Renal cortex interstitium (tissue), 11 donors: ENCODE measurements at regions not wholly inside any gene's neighbourhood (a gene's known extent, or its start where the extent isn't known, plus 50 kb on each side); places are given as distances from the start of the nearest gene placed in this dataset.
"Not testable (repeated sequence)": the region's sequence is repeated elsewhere in the genome, so short reads cannot be mapped to it uniquely, and the experiment has no call there.

Source experiments
- DNase-seq, 11 donors: peaks; one replicate each; pipeline ENCODE4 v3.0.0-alpha.2; 2013; ENCODE audit warnings: low read depth in 9 of 11, low spot score in 4 of 11; ENCODE audit errors: extremely low read depth in 1 of 11

DNA sequence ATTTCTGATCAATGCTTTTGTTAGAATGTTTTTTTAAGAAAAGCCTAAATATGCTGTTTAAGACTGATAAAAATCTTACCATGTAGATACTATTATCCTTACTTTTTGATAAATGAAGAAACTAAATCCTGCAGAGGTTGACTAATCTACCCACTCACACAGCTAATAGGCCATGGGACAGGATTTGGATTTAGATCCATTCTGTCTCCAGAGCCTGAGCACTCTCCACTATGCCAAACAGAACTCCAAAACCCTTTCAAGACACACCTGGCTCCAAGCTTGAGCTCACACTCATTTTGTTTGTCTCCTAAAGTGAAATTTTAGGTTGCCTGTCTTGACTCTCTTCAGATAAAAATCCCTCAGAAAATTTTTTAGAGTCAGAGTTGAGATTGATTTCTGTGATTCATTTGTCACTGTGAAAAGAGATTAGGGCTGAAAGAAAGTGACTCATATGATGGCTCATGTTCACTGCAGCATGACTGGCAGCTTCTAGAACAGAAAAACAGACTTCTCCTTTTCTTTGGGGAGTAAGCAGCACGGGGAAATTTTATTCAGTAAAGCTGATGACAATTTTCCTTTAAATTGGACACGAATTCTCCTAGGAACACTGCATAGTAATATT is 132.3 kb upstream of the POT1 start:
- no peak for DNase-seq

DNA sequence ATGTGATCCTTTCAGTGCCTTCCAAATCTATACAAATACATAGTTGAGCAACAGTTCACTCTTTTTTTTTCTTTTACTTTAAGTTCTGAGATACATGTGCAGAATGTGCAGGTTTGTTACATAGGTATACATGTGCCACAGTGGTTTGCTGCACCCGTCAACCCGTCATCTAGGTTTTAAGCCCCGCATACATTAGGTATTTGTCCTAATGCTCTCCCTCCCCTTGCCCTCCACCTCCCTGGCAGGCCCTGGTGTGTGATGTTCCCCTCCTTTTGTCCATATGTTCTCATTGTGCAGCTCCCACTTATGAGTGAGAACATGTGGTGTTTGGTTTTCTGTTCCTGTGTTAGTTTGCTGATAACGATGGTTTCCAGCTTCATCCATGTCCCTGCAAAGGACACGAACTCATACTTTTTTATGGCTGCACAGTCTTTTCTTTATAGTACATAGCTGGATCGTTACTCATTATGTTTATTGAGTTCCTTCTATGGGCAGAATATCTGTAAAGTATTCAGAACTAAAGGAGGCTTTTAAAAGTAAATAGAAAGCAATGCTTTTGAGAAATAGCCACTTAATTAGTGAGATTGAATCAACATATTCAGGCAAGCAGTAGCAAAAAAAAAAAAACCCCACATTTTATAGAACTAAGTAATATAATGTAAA is 131.6 kb upstream of the POT1 start:
- not testable (repeated sequence) for DNase-seq

DNA sequence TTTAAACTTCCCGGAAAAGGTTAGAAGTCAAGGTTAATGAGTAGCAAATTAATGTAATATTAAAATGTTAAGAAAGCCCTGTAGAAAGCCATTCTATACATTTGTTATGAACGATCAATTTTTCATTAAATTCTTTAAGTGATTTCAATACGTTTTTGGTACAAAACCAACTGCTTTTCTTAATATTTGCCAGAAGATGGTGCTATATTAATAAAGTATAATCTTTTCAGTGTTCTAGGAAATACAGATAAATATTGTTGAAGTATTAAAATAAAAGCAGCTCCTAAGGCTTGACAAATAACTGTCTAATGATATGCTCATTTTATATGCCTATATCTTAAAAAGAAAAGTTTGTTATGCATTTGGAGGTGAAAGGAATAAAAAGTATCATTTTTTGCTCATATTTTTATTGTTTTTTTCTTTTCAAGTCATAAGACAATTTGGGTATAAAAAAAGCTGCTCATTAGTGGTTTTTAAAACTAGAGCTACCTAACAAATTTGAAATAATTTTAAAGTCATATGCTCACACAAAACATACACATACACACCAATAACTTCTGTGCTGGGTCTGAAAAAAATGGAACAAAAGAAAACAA is 130.3 kb upstream of the POT1 start:
- DNase-seq, result peak in 1 of 11 donors; percentile 14

DNA sequence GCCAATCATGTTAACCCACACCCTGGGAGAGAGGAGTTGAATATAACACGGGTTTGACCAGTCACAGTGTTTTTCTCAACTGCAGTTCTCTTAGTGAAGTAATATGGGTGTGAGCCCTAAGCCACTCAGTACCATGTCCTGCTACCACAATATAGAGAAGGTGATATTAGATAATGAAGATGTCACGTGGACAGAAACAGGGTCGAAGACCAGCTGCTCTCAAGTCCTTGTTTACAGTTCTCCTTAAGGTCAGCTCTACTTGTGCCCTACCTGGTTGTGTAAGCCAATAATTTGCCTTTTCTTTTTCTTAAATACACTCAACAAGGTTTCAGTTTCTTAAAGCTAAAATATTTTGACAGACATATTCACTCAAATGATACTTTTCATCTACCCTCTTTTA is 128.3 kb upstream of the POT1 start:
- no peak for DNase-seq

DNA sequence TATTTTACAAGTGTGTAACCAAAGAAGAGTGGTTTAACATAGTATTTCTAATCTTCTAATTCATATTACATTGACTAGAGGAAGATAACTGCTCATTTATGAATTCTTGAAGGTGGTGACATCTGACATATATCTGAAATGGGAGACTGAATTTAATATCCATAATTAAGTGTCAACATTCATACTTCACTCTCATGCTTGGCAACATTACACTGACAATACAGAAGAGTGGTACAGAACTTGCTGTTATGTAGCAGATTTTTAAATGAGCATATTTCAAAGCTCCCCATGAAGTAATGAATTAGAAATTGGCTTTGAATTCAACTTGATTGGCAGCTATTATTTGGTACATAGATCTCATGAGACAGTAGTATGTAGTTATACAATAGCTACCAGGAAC is 125.8 kb upstream of the POT1 start:
- DNase-seq, result no peak

DNA sequence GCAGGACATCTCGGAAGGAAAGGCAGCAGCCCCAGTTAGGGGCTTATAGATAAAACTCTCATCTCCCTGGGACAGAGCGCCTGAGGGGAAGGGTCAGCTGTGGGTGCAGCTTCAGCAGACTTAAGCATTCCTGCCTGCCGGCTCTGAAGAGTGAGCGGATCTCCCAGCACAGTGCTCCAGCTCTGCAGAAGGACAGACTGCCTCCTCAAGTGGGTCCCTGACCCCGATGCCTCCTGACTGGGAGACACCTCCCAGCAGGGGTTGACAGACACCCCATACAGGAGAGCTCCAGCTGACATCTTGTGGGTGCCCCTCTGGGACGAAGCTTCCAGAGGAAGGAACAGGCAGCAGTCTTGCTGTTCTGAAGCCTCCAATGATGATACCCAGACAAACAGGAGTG is 117.1 kb upstream of the POT1 start:
- no peak for DNase-seq

DNA sequence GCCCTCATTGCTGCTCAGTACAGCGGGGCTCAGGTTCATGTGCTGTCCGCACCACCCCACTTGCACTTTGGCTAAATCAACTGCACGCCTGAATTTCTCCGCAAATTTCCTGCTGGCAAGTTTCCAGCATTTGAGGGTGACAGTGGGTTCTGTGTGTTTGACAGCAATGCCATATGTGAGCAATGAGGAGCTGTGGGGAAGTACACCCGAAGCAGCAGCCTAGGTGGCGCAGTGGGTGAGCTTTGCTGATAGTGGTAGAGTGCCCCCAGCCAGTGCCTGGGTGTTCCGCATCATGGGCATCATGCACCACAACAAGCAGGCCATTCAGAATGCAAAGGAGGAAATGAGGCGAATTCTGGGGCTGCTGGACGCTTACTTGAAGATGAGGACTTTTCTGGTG is 103.9 kb upstream of the POT1 start:
- DNase-seq, result no peak

DNA sequence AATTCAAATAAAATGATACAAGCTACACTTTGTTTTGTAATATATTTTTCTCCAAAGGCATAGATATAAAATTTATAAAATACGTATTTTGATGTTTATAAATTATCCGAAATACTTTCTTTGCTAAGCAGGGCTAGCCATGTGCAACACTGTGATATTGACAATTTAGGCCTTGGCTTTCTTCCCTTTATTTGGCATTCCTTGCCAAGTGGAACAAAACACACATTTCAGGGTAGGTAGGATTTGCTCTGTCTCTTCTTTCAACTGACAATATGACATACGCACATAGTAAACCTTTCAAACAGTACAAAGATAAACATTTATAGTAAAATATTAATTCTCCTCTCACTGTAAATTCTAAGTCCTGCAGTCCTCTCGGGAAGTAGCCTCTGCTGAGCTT is 103.3 kb upstream of the POT1 start:
- DNase-seq, result no peak

DNA sequence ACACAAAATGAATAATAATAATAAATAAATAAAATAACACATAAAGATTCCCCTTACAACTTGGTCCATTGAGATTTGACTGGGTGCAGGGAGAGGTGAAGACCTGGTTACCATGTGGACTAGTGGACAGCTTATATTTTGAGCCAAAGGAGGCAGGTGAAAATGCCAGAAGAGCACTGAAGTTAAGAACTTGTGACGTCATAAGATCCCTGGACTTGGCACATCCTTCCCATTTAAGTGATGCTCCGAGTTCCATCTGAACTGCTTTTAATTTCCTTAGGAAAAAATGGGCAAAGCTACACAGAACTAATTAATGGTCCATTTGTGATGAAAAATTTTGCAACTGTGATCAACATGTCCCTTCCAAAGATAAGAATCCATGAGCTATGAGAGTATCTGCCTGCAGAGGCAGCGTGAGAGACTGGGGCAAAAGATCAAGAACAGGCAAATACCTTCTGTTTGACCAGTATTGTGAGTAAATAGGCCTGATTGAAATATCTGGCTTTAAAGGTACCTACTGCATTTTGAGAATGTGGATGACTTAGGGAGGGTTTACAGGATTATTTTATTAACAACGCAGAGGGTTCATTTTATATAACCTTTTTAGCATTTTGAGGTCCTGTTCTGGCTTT is 101.2 kb upstream of the POT1 start:
- no peak for DNase-seq

DNA sequence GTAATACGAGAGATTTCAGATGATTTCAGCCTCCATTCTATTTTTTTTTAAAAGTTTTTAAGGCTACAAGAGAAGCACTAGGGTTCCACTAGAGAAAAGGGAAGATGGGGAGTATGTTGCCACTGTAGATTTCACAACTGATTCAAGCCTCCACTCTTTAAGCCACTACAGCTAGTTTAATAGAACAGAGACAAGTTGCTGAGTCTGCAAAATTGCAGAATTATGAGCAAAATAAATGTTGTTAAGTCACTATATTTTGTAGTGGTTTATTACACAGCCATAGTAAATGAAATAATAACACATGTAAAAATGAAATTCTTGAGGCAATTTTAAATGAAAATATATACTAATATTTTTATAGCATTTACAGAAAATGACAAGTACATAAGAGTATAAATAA is 96.0 kb upstream of the POT1 start:
- no peak for DNase-seq

DNA sequence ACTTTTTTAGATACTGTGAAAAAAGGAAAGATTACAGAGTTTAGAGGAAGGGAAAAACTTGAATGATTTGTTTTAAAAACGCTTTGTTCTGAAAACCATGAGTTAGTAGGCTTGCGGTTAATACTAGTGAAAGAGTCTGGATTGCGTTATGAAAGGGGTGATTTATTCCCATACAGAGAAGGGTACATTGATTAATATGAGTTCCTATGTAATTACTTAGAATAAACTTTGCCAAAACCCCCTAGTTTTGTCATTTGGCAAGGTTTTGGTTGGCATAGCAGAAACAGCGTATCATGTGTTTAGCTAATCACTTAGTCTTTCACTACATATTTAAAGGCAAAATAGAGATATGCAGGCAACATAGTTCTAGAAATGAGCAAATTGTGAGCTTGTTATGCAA is 91.2 kb upstream of the POT1 start:
- no peak for DNase-seq

DNA sequence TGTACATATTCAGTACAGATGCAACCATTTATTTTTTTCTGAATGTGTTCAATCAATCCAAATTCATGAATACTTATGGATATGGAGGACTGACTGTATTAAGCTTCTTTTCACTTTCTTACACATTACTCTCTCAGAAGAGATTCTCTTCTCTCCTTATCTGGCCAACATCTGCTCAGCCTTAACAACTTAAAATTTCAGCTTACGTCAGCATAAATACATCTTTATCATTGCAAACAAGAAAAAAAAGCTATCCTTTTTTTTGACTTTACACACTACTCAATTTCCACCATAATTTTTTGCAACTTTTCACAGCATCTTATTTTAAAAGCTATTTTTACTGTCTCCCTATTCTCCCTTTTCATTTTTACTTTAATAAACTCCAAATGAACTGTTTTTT is 80.9 kb upstream of the POT1 start:
- DNase-seq, result no peak

DNA sequence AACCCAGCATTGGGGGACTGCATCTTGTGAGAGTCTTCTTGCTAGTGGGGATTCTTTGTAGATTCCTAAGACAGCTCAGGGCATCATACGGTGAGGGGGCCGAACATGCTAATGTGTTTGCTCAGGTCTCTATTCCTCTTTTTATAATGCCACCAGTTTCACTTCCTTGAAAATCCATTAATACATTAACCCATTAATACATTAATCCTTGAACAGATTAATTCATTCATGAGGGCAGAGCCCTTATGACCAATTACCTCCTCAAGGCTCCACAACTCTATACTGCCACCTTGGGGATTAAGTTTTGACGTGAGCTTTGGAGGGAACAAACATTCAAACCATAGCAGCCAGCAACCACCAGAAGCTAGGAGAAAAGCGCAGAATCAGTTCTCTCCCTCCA is 67.2 kb upstream of the POT1 start:
- DNase-seq, result no peak

DNA sequence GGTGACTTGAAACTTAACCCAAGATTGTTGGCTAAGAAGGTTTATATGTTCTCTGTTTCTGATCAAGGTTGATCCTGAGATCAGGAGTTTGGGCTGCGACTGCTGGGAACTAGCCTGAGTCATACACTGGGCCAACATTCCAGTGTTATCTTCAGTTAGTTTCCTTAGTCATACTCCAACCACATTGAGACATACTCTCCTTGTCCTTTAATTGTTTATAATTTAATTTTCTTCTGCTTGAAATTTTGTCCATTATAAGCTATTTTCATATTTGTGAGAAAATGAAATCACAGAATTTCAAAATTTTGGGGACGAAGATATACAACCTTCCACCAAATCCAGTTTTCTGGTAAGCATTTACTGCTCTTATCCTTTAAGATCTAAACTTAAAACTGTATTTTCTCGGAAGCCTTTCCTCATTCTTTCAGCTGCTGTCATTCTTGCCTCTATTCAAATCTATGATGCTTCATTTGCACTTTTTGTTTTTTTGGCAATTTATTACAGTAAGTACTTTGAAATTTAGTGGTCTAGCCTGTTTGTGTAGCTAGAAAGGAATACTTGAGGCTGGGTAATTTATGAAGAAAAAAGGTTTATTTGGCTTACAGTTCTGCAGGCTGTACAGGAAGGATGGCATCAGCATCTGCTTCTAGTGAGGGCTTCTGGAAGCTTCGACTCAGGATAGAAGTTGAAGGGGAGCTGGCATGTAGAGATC is 63.4 kb upstream of the POT1 start:
- DNase-seq, result no peak

DNA sequence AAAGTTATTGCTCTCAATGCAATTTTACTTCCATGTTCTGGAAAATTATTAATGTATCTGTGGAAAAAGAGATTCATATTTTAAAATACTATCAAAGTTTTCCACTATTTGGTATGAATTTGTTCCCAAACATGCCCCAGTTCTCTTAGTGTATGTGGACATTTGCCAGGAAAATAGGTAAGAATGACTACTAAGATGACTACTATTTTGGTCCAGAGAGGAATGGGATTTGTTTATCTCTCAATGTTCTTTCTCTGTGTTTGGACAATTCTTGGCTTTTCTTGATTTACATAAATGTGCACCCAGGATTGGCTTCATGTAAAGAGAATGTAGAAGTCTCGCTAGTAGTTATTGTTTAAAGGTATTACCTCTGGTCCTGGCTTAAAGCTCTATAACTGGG is 60.3 kb upstream of the POT1 start:
- DNase-seq, result no peak
